HG03095 (cell line): ENCODE measurements at regions not wholly inside any gene's neighbourhood (a gene's known extent, or its start where the extent isn't known, plus 50 kb on each side); places are given as distances from the start of the nearest gene placed in this dataset.

Source experiments
- ATAC-seq: cut with Tn5 transposase; IDR thresholded peaks from one replicate; pipeline ENCODE4 v1.9.1; 2021; ENCODE audit warnings: moderate library complexity; ENCODE audit not compliant: unreplicated experiment

- no peak for ATAC-seq
These were observed 903.7 kb downstream of the EPHA3 start for GRCh38 chr3:90011131-90011530.

GRCh38 chr3:90011596-90011995, 904.2 kb downstream of the EPHA3 start:
- ATAC-seq, result no peak

GRCh38 chr3:90011996-90012395, 904.6 kb downstream of the EPHA3 start:
- ATAC-seq, result no peak

GRCh38 chr3:90015688-90016356, 908.4 kb downstream of the EPHA3 start:
- ATAC-seq, result no peak

- no peak for ATAC-seq
These were observed 909.1 kb downstream of the EPHA3 start for GRCh38 chr3:90016555-90016954.

GRCh38 chr3:90018779-90019178, 911.4 kb downstream of the EPHA3 start:
- no peak for ATAC-seq

GRCh38 chr3:90025019-90025418, 917.6 kb downstream of the EPHA3 start:
- ATAC-seq, result no peak

GRCh38 chr3:90026406-90026805, 919.0 kb downstream of the EPHA3 start:
- no peak for ATAC-seq

GRCh38 chr3:90031121-90031520, 923.7 kb downstream of the EPHA3 start:
- no peak for ATAC-seq

GRCh38 chr3:90032980-90033641, 925.7 kb downstream of the EPHA3 start:
- ATAC-seq, result no peak

- no peak for ATAC-seq
These were observed 926.6 kb downstream of the EPHA3 start for GRCh38 chr3:90034038-90034437.

- ATAC-seq, result no peak
These were observed 928.2 kb downstream of the EPHA3 start for GRCh38 chr3:90035643-90036042.

GRCh38 chr3:90036939-90037469, 929.6 kb downstream of the EPHA3 start:
- ATAC-seq, result no peak

GRCh38 chr3:90039994-90040393, 932.6 kb downstream of the EPHA3 start:
- no peak for ATAC-seq

- no peak for ATAC-seq
These were observed 933.1 kb downstream of the EPHA3 start for GRCh38 chr3:90040554-90040953.

- ATAC-seq, result no peak
These were observed 934.6 kb downstream of the EPHA3 start for GRCh38 chr3:90041995-90042394.

GRCh38 chr3:90043287-90043686, 935.9 kb downstream of the EPHA3 start:
- ATAC-seq, result no peak

GRCh38 chr3:90044084-90044816, 936.8 kb downstream of the EPHA3 start:
- ATAC-seq, result no peak

GRCh38 chr3:90052425-90052950, 945.1 kb downstream of the EPHA3 start:
- no peak for ATAC-seq

- no peak for ATAC-seq
These were observed 946.9 kb downstream of the EPHA3 start for GRCh38 chr3:90054311-90054710.

GRCh38 chr3:90055666-90056065, 948.2 kb downstream of the EPHA3 start:
- ATAC-seq, result no peak
